ENCODE measurements at regions not wholly inside any gene's neighbourhood (a gene's known extent, or its start where the extent isn't known, plus 50 kb on each side); places are given as distances from the start of the nearest gene placed in this dataset.

GRCh38 chr17:79218825-79219200, 144.2 kb downstream of the ENGASE start:
- no peak for DNase-seq (ENCODE audit: low spot score)

GRCh38 chr17:79218175-79218824, 143.7 kb downstream of the ENGASE start:
- DNase-seq (ENCODE audit: low spot score): no peak

- DNase-seq (ENCODE audit: low spot score): no peak
Observed at GRCh38 chr17:79217473-79218135, 143.0 kb downstream of the ENGASE start.

- no peak for DNase-seq (ENCODE audit: low spot score)
Observed at GRCh38 chr17:79216826-79217225, 142.2 kb downstream of the ENGASE start.

- DNase-seq (ENCODE audit: low spot score): no peak
Observed at GRCh38 chr17:79216391-79216790, 141.8 kb downstream of the ENGASE start.

GRCh38 chr17:79215631-79216030, 141.0 kb downstream of the ENGASE start:
- DNase-seq (ENCODE audit: low spot score): no peak

GRCh38 chr17:79214940-79215604, 140.4 kb downstream of the ENGASE start:
- DNase-seq (ENCODE audit: low spot score): no peak

- DNase-seq (ENCODE audit: low spot score): no peak
Observed at GRCh38 chr17:79214459-79214858, 139.8 kb downstream of the ENGASE start.

GRCh38 chr17:79213305-79213704, 138.7 kb downstream of the ENGASE start:
- DNase-seq (ENCODE audit: low spot score): no peak

- DNase-seq (ENCODE audit: low spot score): no peak
Observed at GRCh38 chr17:79212149-79213087, 137.8 kb downstream of the ENGASE start.

GRCh38 chr17:79211061-79211770, 136.6 kb downstream of the ENGASE start:
- DNase-seq (ENCODE audit: low spot score): no peak

GRCh38 chr17:79210638-79211037, 136.0 kb downstream of the ENGASE start:
- DNase-seq (ENCODE audit: low spot score): no peak

- DNase-seq (ENCODE audit: low spot score): no peak
Observed at GRCh38 chr17:79207960-79208359, 133.3 kb downstream of the ENGASE start.

- DNase-seq (ENCODE audit: low spot score): no peak
Observed at GRCh38 chr17:79205688-79206205, 131.1 kb downstream of the ENGASE start.

GRCh38 chr17:79204261-79204660, 129.6 kb downstream of the ENGASE start:
- DNase-seq (ENCODE audit: low spot score): no peak

GRCh38 chr17:79203657-79204056, 129.0 kb downstream of the ENGASE start:
- DNase-seq (ENCODE audit: low spot score): no peak

- DNase-seq (ENCODE audit: low spot score): no peak
Observed at GRCh38 chr17:79203016-79203415, 128.4 kb downstream of the ENGASE start.

- no peak for DNase-seq (ENCODE audit: low spot score)
Observed at GRCh38 chr17:79202480-79202879, 127.9 kb downstream of the ENGASE start.

- DNase-seq (ENCODE audit: low spot score): no peak
Observed at GRCh38 chr17:79201536-79202227, 127.1 kb downstream of the ENGASE start.

- DNase-seq (ENCODE audit: low spot score): no peak
Observed at GRCh38 chr17:79201119-79201518, 126.5 kb downstream of the ENGASE start.

- DNase-seq (ENCODE audit: low spot score): no peak
Observed at GRCh38 chr17:79196913-79197312, 122.3 kb downstream of the ENGASE start.
